Thyroid gland (tissue), 4 donors: ENCODE measurements at regions not wholly inside any gene's neighbourhood (a gene's known extent, or its start where the extent isn't known, plus 50 kb on each side); places are given as distances from the start of the nearest gene placed in this dataset.

Experiments
- DNase-seq, 2 donors: peaks; one replicate each; pipeline ENCODE4 v3.0.0-alpha.2; 2019
- H3K27ac ChIP-seq, 3 donors: fragments of 200-600 bp; sonication (generic); 1 replicate in 2 of 3; 2 replicates in 1 of 3; pipeline ENCODE4 v1.5.1; 2016 to 2019; ENCODE audit warnings: mild to moderate bottlenecking in 1 of 3, moderate library complexity in 1 of 3
- H3K27me3 ChIP-seq: fragments of 200-600 bp; sonication (generic); one replicate; pipeline ENCODE4 v1.5.1; 2019
- H3K36me3 ChIP-seq, 2 donors: fragments of 200-600 bp; sonication (generic); one replicate each; pipeline ENCODE4 v1.5.1; 2016 to 2019
- H3K4me1 ChIP-seq, 2 donors: fragments of 200-600 bp; sonication (generic); one replicate each; pipeline ENCODE4 v1.5.1; 2017 to 2019
- H3K4me3 ChIP-seq, 3 donors: fragments of 200-600 bp; sonication (generic); replicated peaks in 1 of 3; 1 replicate in 2 of 3; 2 replicates in 1 of 3; pipeline ENCODE4 v1.5.1; 2016; ENCODE audit warnings: mild to moderate bottlenecking in 1 of 3
- H3K9me3 ChIP-seq: fragments of 200-600 bp; sonication (generic); one replicate; pipeline ENCODE4 v1.5.1; 2017
- CTCF ChIP-seq, 6 experiments: fragments of 200-600 bp in 3 of 6; fragments of 450-650 bp in 3 of 6; sonication (generic) in 3 of 6; IDR thresholded peaks; one replicate each; pipeline ENCODE4 v1.5.1; 2016 to 2019; ENCODE audit warnings: antibody characterized with exemption in 6 of 6, mild to moderate bottlenecking in 2 of 6, inconsistent platforms in 1 of 6, moderate library complexity in 1 of 6
- POLR2A ChIP-seq, 2 donors: fragments of 450-650 bp; IDR thresholded peaks; one replicate each; pipeline ENCODE4 v1.6.1; 2017; ENCODE audit warnings: antibody characterized with exemption in 2 of 2, mild to moderate bottlenecking in 2 of 2, moderate library complexity in 1 of 2
- whole genome bisulfite sequencing, 2 donors: methylation state at CpG; one replicate each; pipeline ENCODE4 v1.1.5; 2017; 5-methylcytosine and 5-hydroxymethylcytosine counted together
- intact Hi-C: fragments of 100-400 bp; cut with DNase I; formaldehyde crosslinking; loops from one replicate; pipeline ENCODE4 v1.15.1; 2023

GRCh38 chr2:14120376-14120775, 512.1 kb upstream of the LRATD1 start:
- Histone ChIP-seq H3K27ac (no peak overlapping the region), H3K9me3 (no peaks in the 10 kb centered on the region), H3K4me3 (no peak overlapping the region), H3K27me3 (no peaks in the 10 kb centered on the region), H3K4me1 (no peaks in the 10 kb centered on the region), H3K36me3 (no peaks in the 10 kb centered on the region)
- intact Hi-C loops: no loop called here
- TF ChIP-seq POLR2A (IDR thresholded peaks at IDR 0.05) (no peak), CTCF (IDR thresholded peaks at IDR 0.05) (no peak)
- WGBS, 2 donors: 62 to 73% methylated on average over 3 of the region's 3 CpGs
- DNase-seq: no peak

GRCh38 chr2:14123436-14124103, 508.9 kb upstream of the LRATD1 start:
- Histone ChIP-seq H3K36me3 (no peaks in the 10 kb centered on the region), H3K9me3 (no peaks in the 10 kb centered on the region), H3K27me3 (no peaks in the 10 kb centered on the region), H3K4me1 (no peaks in the 10 kb centered on the region), H3K4me3 (no peak overlapping the region), H3K27ac (no peak overlapping the region)
- DNase-seq: no peak
- TF ChIP-seq POLR2A (IDR thresholded peaks at IDR 0.05) (no peak), CTCF (IDR thresholded peaks at IDR 0.05) (no peak)
- 83 to 86% methylated on average over 6 of the region's 6 CpGs for WGBS, 2 donors
- intact Hi-C loops: no loop called here

- intact Hi-C loops: no loop called here
- Histone ChIP-seq H3K9me3 (no peaks in the 10 kb centered on the region), H3K27ac (no peak overlapping the region), H3K27me3 (no peaks in the 10 kb centered on the region), H3K4me3 (no peak overlapping the region), H3K36me3 (no peaks in the 10 kb centered on the region), H3K4me1 (no peaks in the 10 kb centered on the region)
- no peak for DNase-seq
- 84 to 85% methylated on average over 7 of the region's 7 CpGs for WGBS, 2 donors
- no peak for TF ChIP-seq POLR2A (IDR thresholded peaks at IDR 0.05)
- TF ChIP-seq CTCF (IDR thresholded peaks at IDR 0.05): no peak
These were observed 506.8 kb upstream of the LRATD1 start for GRCh38 chr2:14125624-14126293.

- Histone ChIP-seq H3K27ac (no peak overlapping the region), H3K9me3 (no peaks in the 10 kb centered on the region), H3K4me1 (no peaks in the 10 kb centered on the region), H3K27me3 (no peaks in the 10 kb centered on the region), H3K4me3 (no peak overlapping the region), H3K36me3 (no peaks in the 10 kb centered on the region)
- no peak for TF ChIP-seq POLR2A (IDR thresholded peaks at IDR 0.05)
- TF ChIP-seq CTCF (IDR thresholded peaks at IDR 0.05): no peak
- WGBS, 2 donors: 93 to 96% methylated on average over 2 of the region's 2 CpGs
- DNase-seq: no peak
- intact Hi-C loops: no loop called here
These were observed 505.7 kb upstream of the LRATD1 start for GRCh38 chr2:14126846-14127245.

- 80 to 83% methylated on average over 3 of the region's 3 CpGs for WGBS, 2 donors
- Histone ChIP-seq H3K4me3 (no peak overlapping the region), H3K9me3 (no peaks in the 10 kb centered on the region), H3K36me3 (no peaks in the 10 kb centered on the region), H3K4me1 (no peaks in the 10 kb centered on the region), H3K27ac (no peak overlapping the region), H3K27me3 (no peaks in the 10 kb centered on the region)
- intact Hi-C loops: no loop called here
- no peak for TF ChIP-seq CTCF (IDR thresholded peaks at IDR 0.05)
- TF ChIP-seq POLR2A (IDR thresholded peaks at IDR 0.05): no peak
- no peak for DNase-seq
These were observed 504.8 kb upstream of the LRATD1 start for GRCh38 chr2:14127765-14128164.
